GM19035 (cell line): ENCODE measurements at regions not wholly inside any gene's neighbourhood (a gene's known extent, or its start where the extent isn't known, plus 50 kb on each side); places are given as distances from the start of the nearest gene placed in this dataset.
A peak's percentile ranks its signal among the peaks of the same experiment; 100 is the strongest.
"Not testable (repeated sequence)": the region's sequence is repeated elsewhere in the genome, so short reads cannot be mapped to it uniquely, and the experiment has no call there.

Source experiments
- ATAC-seq: cut with Tn5 transposase; IDR thresholded peaks from one replicate; pipeline ENCODE4 v1.9.1; 2021; ENCODE audit not compliant: unreplicated experiment

- ATAC-seq, result no peak
Measured at GRCh38 chr3:31094048-31094447, 199.6 kb upstream of the GADL1 start.

GRCh38 chr3:31095255-31095654 lies 200.8 kb upstream of the GADL1 start:
- ATAC-seq, result no peak

- no peak for ATAC-seq
Measured at GRCh38 chr3:31096661-31097395, 202.4 kb upstream of the GADL1 start.

- ATAC-seq, result no peak
Measured at GRCh38 chr3:31100519-31100918, 206.1 kb upstream of the GADL1 start.

GRCh38 chr3:31101285-31101684 lies 206.8 kb upstream of the GADL1 start:
- ATAC-seq, result not testable (repeated sequence)

- no peak for ATAC-seq
Measured at GRCh38 chr3:31102196-31102879, 207.9 kb upstream of the GADL1 start.

- no peak for ATAC-seq
Measured at GRCh38 chr3:31103181-31103580, 208.7 kb upstream of the GADL1 start.

GRCh38 chr3:31103623-31104180 lies 209.2 kb upstream of the GADL1 start:
- ATAC-seq, result no peak

GRCh38 chr3:31105011-31105410 lies 210.6 kb upstream of the GADL1 start:
- ATAC-seq, result no peak

- no peak for ATAC-seq
Measured at GRCh38 chr3:31105438-31106077, 211.1 kb upstream of the GADL1 start.

GRCh38 chr3:31106204-31106603 lies 211.7 kb upstream of the GADL1 start:
- ATAC-seq, result no peak

GRCh38 chr3:31106912-31107311 lies 212.5 kb upstream of the GADL1 start:
- ATAC-seq, result no peak

- no peak for ATAC-seq
Measured at GRCh38 chr3:31114929-31115283, 220.4 kb upstream of the GADL1 start.

- not testable (repeated sequence) for ATAC-seq
Measured at GRCh38 chr3:31115531-31115930, 221.1 kb upstream of the GADL1 start.

- no peak for ATAC-seq
Measured at GRCh38 chr3:31116651-31117050, 222.2 kb upstream of the GADL1 start.

GRCh38 chr3:31117854-31118253 lies 223.4 kb upstream of the GADL1 start:
- no peak for ATAC-seq

- no peak for ATAC-seq
Measured at GRCh38 chr3:31124373-31124772, 229.9 kb upstream of the GADL1 start.

- ATAC-seq, result no peak
Measured at GRCh38 chr3:31125413-31126020, 231.1 kb upstream of the GADL1 start.

- ATAC-seq, result peak; percentile 46
Measured at GRCh38 chr3:31129241-31129640, 234.8 kb upstream of the GADL1 start.

GRCh38 chr3:31132132-31132769 lies 237.8 kb upstream of the GADL1 start:
- ATAC-seq, result peak; percentile 71

GRCh38 chr3:31133541-31133940 lies 239.1 kb upstream of the GADL1 start:
- ATAC-seq, result no peak
